B cell (primary cell): ENCODE measurements at regions not wholly inside any gene's neighbourhood (a gene's known extent, or its start where the extent isn't known, plus 50 kb on each side); places are given as distances from the start of the nearest gene placed in this dataset.
"Not testable (repeated sequence)": the region's sequence is repeated elsewhere in the genome, so short reads cannot be mapped to it uniquely, and the experiment has no call there.

Experiments
- ATAC-seq: fragments of 200-7000 bp; cut with Tn5 transposase; one replicate; pipeline ENCODE4 v1.10.0; 2021; ENCODE audit warnings: low read depth, mild to moderate bottlenecking, moderate number of reproducible peaks, moderate library complexity
- CTCF ChIA-PET: fragments of 350-600 bp; sonication (Branson Sonifier 250); formaldehyde crosslinking; loops from one replicate; lab custom pipeline; 2021; ENCODE audit warnings: antibody characterized with exemption, inconsistent platforms; lab: Charles Lee
- POLR2A ChIA-PET: fragments of 350-600 bp; sonication (Branson Sonifier 250); formaldehyde crosslinking; loops from one replicate; lab custom pipeline; 2021; ENCODE audit warnings: antibody characterized with exemption; lab: Charles Lee
- DNase-seq: peaks from one replicate; pipeline ENCODE4 v3.0.0; 2013
- H2AFZ ChIP-seq: 2 replicates; pipeline ENCODE4 v1.6.1; 2012; ENCODE audit warnings: mild to moderate bottlenecking, low read depth, low read length; ENCODE audit not compliant: insufficient read depth, poor library complexity, severe bottlenecking
- H3K27ac ChIP-seq, 2 donors: 1 replicate in 1 of 2; 2 replicates in 1 of 2; pipeline ENCODE4 v1.5.1; 2012 to 2013; ENCODE audit warnings: low read length in 2 of 2, mild to moderate bottlenecking in 2 of 2, moderate library complexity in 1 of 2
- H3K27me3 ChIP-seq, 4 experiments: fragments of 200-600 bp in 1 of 4; sonication (generic) in 1 of 4; replicated peaks in 1 of 4; 1 replicate in 2 of 4; 2 replicates in 2 of 4; pipeline versions ENCODE4 v1.6.1 to v1.7.0; 2013 to 2016; ENCODE audit warnings: low read length in 3 of 4, mild to moderate bottlenecking in 2 of 4, mixed read lengths in 1 of 4, moderate library complexity in 1 of 4; ENCODE audit not compliant: insufficient read depth in 4 of 4, control insufficient read depth in 3 of 4; ENCODE audit errors: control extremely low read depth in 1 of 4
- H3K36me3 ChIP-seq, 2 experiments: replicated peaks in 1 of 2; 1 replicate in 1 of 2; 2 replicates in 1 of 2; pipeline versions ENCODE4 v1.6.1 to v1.7.1; 2013; ENCODE audit warnings: low read length in 1 of 2; ENCODE audit not compliant: insufficient read depth in 2 of 2, control insufficient read depth in 1 of 2; ENCODE audit errors: control extremely low read depth in 1 of 2, extremely low read depth in 1 of 2
- H3K4me1 ChIP-seq, 2 donors: fragments of 200-600 bp in 1 of 2; sonication (generic) in 1 of 2; 1 replicate in 1 of 2; 2 replicates in 1 of 2; pipeline versions ENCODE4 v1.5.1 to v1.6.1; 2013 to 2017; ENCODE audit warnings: low read length in 2 of 2; ENCODE audit not compliant: control insufficient read depth in 2 of 2, insufficient read depth in 2 of 2
- H3K4me2 ChIP-seq: replicated peaks from 2 replicates; pipeline ENCODE3; 2012; ENCODE audit warnings: mild to moderate bottlenecking, low read depth, low read length; ENCODE audit not compliant: poor library complexity, severe bottlenecking
- H3K4me3 ChIP-seq, 5 experiments: fragments of 200-600 bp in 1 of 5; sonication (generic) in 1 of 5; 1 replicate in 3 of 5; 2 replicates in 2 of 5; pipeline versions ENCODE4 v1.5.1 to v1.7.0; 2011 to 2016; ENCODE audit warnings: low read length in 4 of 5, mild to moderate bottlenecking in 4 of 5, low read depth in 2 of 5, control low read depth in 1 of 5, moderate library complexity in 1 of 5; ENCODE audit not compliant: insufficient read depth in 1 of 5; ENCODE audit errors: control extremely low read depth in 1 of 5, extremely low read depth in 1 of 5
- H3K79me2 ChIP-seq: fragments of 200-600 bp; sonication (generic); one replicate; pipeline ENCODE4 v1.6.0; 2016; ENCODE audit warnings: low read length; ENCODE audit not compliant: control insufficient read depth, insufficient read depth
- H3K9ac ChIP-seq: fragments of 200-600 bp; sonication (generic); 2 replicates; pipeline ENCODE4 v1.6.1; 2017; ENCODE audit warnings: mild to moderate bottlenecking, low read length, moderate library complexity
- H3K9me3 ChIP-seq, 3 donors: one replicate each; pipeline versions ENCODE4 v1.6.1 to v1.7.1; 2013; ENCODE audit warnings: low read length in 2 of 3; ENCODE audit not compliant: control insufficient read depth in 2 of 3, insufficient read depth in 1 of 3; ENCODE audit errors: control extremely low read depth in 1 of 3
- H4K20me1 ChIP-seq: 2 replicates; pipeline ENCODE4 v1.6.0; 2012; ENCODE audit warnings: mild to moderate bottlenecking, low read length; ENCODE audit not compliant: insufficient read depth, control insufficient read depth, poor library complexity, severe bottlenecking
- H3K27ac Mint-ChIP-seq: one replicate; pipeline ENCODE4 v1.8.0; 2021; ENCODE audit warnings: mixed read lengths
- H3K27me3 Mint-ChIP-seq: one replicate; pipeline ENCODE4 v1.8.0; 2021; ENCODE audit warnings: mixed read lengths
- H3K4me1 Mint-ChIP-seq: one replicate; pipeline ENCODE4 v1.8.0; 2021; ENCODE audit warnings: mixed read lengths
- H3K4me3 Mint-ChIP-seq: one replicate; pipeline ENCODE4 v1.8.0; 2021; ENCODE audit warnings: mixed read lengths
- H3K9me3 Mint-ChIP-seq: one replicate; pipeline ENCODE4 v1.8.0; 2022; ENCODE audit warnings: mixed read lengths; ENCODE audit not compliant: insufficient read depth
- CTCF ChIP-seq: fragments of 200-600 bp; IDR thresholded peaks from one replicate; pipeline ENCODE4 v1.8.0; 2022; ENCODE audit warnings: antibody characterized with exemption, mild to moderate bottlenecking
- EZH2 ChIP-seq: IDR thresholded peaks from 2 replicates; pipeline ENCODE4 v1.6.1; 2012; ENCODE audit warnings: borderline replicate concordance, low read depth, mild to moderate bottlenecking, moderate library complexity, low read length; ENCODE audit not compliant: insufficient read depth, poor library complexity, severe bottlenecking
- WGBS: methylation state at CpG from one replicate; pipeline ENCODE4 v1.1.5; 2013; ENCODE audit warnings: missing lambda C conversion rate; ENCODE audit not compliant: insufficient coverage; 5-methylcytosine and 5-hydroxymethylcytosine counted together
- intact Hi-C: fragments of 100-400 bp; cut with micrococcal nuclease; formaldehyde crosslinking; loops from one replicate; pipeline ENCODE4 v1.10.0; 2022

DNA sequence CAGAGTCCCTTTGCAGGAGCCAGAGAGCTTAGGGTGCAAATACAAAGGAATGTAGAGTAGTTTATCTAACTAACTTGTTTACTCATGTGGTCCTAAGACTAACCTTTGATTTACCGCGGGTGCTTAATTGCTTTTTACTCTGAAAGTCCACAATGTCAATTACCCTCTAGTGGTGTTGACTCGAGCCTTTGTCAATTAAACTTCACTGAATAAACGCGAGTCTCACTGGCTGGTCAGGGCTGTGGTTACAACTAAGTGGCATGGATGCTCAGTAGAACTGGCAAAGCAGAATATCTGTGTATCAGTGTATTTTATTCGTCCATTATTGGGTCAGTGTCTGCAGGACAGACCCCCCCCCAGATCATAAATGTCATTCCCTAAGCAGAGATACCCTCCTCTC, 181.7 kb downstream of the OR4C45 start:
- Mint-ChIP-seq H3K4me3 (no peak overlapping the region), H3K27ac (no peak overlapping the region), H3K4me1 (no peaks in the 10 kb centered on the region), H3K27me3 (no peaks in the 10 kb centered on the region), H3K9me3 (peaks cover 11% of the 10 kb centered on the region)
- ChIA-PET CTCF (no interaction called here), POLR2A (no interaction called here)
- Histone ChIP-seq H3K27me3 (no peaks in the 10 kb centered on the region), H3K79me2 (no peaks in the 10 kb centered on the region), H3K4me1 (no peaks in the 10 kb centered on the region), H3K4me3 (no peak overlapping the region), H3K4me2 (no peak overlapping the region), H2AFZ (no peak overlapping the region), H4K20me1 (no peaks in the 10 kb centered on the region), H3K9ac (no peak overlapping the region), H3K36me3 (no peaks in the 10 kb centered on the region), H3K27ac (no peak overlapping the region), H3K9me3 (peaks cover 2 to 5% (median 3%) of the 10 kb centered on the region in 3 donors)
- WGBS = 82% methylated on average over 2 of the region's 6 CpGs
- DNase-seq = no peak
- TF ChIP-seq EZH2 = no peak
- TF ChIP-seq CTCF = no peak
- intact Hi-C loops = no loop called here
- ATAC-seq = no peak

DNA sequence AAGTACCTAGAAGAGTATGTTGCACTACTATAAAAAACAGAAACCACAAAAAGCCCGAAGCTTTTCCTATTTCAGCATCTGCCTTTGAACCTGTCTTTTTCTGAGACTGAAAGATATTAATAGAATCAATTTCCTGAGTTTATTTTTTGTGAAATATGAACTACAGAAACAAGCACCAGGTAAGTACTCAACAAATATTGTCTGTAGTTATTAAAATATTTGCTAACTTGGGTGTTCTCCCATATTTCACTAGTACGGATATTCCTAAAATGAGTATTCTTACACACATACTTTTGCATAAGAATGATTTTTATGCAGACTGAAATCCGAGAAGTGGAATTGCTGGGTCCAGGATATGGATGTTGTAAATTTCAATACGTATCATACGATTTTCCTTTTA, 188.0 kb downstream of the OR4C45 start:
- no peak for ATAC-seq
- H3K27me3 ChIP-seq = no peaks in the 10 kb centered on the region
- no peaks in the 10 kb centered on the region for H3K4me1 ChIP-seq
- no peak overlapping the region for H3K4me3 ChIP-seq
- Mint-ChIP-seq H3K4me3 (no peak overlapping the region), H3K27ac (no peak overlapping the region), H3K4me1 (no peaks in the 10 kb centered on the region), H3K9me3 (no peaks in the 10 kb centered on the region), H3K27me3 (no peaks in the 10 kb centered on the region)
- no peaks in the 10 kb centered on the region for H3K36me3 ChIP-seq
- no peak for TF ChIP-seq EZH2
- TF ChIP-seq CTCF = no peak
- CTCF ChIA-PET = no interaction called here
- no peak overlapping the region for H3K27ac ChIP-seq
- no peak overlapping the region for H3K9ac ChIP-seq
- H2AFZ ChIP-seq = no peak overlapping the region
- no peaks in the 10 kb centered on the region for H3K79me2 ChIP-seq
- WGBS = no CpG with 5 or more reads among the region's 5 CpGs
- no peak overlapping the region for H3K4me2 ChIP-seq
- peaks cover 0 to 7% (median 1%) of the 10 kb centered on the region in 3 donors for H3K9me3 ChIP-seq
- intact Hi-C loops = no loop called here
- no peaks in the 10 kb centered on the region for H4K20me1 ChIP-seq
- no peak for DNase-seq
- POLR2A ChIA-PET = no interaction called here

GRCh38 chr11:50238368-50238767, 205.7 kb downstream of the OR4C45 start:
- DNase-seq, H3K4me1 ChIP-seq, H3K4me1 Mint-ChIP-seq, H3K27me3 ChIP-seq, H3K27ac Mint-ChIP-seq, POLR2A ChIA-PET, H3K4me3 Mint-ChIP-seq, H2AFZ ChIP-seq, ATAC-seq, H4K20me1 ChIP-seq, H3K9ac ChIP-seq, intact Hi-C loops, CTCF ChIA-PET, H3K4me2 ChIP-seq, H3K27ac ChIP-seq, H3K27me3 Mint-ChIP-seq, H3K36me3 ChIP-seq, H3K4me3 ChIP-seq, H3K79me2 ChIP-seq, H3K9me3 Mint-ChIP-seq: not testable (repeated sequence)
- 93% methylated on average over 2 of the region's 4 CpGs for WGBS
- peaks cover 0 to 19% (median 0%) of the 10 kb centered on the region in 3 donors for H3K9me3 ChIP-seq
